Sigmoid colon (tissue), 6 donors: ENCODE measurements at regions not wholly inside any gene's neighbourhood (a gene's known extent, or its start where the extent isn't known, plus 50 kb on each side); places are given as distances from the start of the nearest gene placed in this dataset.

Source experiments
- DNase-seq: peaks from one replicate; pipeline ENCODE4 v3.0.0-alpha.2; 2019
- H3K27ac ChIP-seq, 4 donors: fragments of 200-600 bp; sonication (generic); one replicate each; pipeline ENCODE4 v1.5.1; 2016 to 2019; ENCODE audit warnings: mild to moderate bottlenecking in 1 of 4
- H3K27me3 ChIP-seq, 3 donors: fragments of 200-600 bp; sonication (generic); one replicate each; pipeline ENCODE4 v1.5.1; 2019; ENCODE audit warnings: mild to moderate bottlenecking in 1 of 3
- H3K36me3 ChIP-seq, 4 donors: fragments of 200-600 bp; sonication (generic); one replicate each; pipeline ENCODE4 v1.5.1; 2016 to 2019
- H3K4me1 ChIP-seq, 4 donors: fragments of 200-600 bp; sonication (generic); one replicate each; pipeline ENCODE4 v1.5.1; 2017 to 2019
- H3K4me3 ChIP-seq, 4 donors: fragments of 200-600 bp; sonication (generic); one replicate each; pipeline ENCODE4 v1.5.1; 2017 to 2019; ENCODE audit warnings: mild to moderate bottlenecking in 2 of 4, moderate library complexity in 1 of 4
- H3K9me3 ChIP-seq, 4 donors: fragments of 200-600 bp in 3 of 4; sonication (generic) in 3 of 4; one replicate each; pipeline versions ENCODE4 v1.5.1 to v1.6.1; 2013 to 2019
- CTCF ChIP-seq, 4 experiments: fragments of 450-650 bp in 3 of 4; fragments of 200-600 bp in 1 of 4; IDR thresholded peaks; one replicate each; pipeline ENCODE4 v1.5.1; 2016 to 2019; ENCODE audit warnings: antibody characterized with exemption in 4 of 4, mild to moderate bottlenecking in 3 of 4, moderate library complexity in 2 of 4
- EP300 ChIP-seq, 4 donors: sonication (generic); formaldehyde crosslinking; IDR thresholded peaks; one replicate each; pipeline ENCODE4 v1.6.1; 2017; ENCODE audit warnings: antibody characterized with exemption in 4 of 4
- POLR2A ChIP-seq, 2 donors: fragments of 450-650 bp; IDR thresholded peaks; one replicate each; pipeline ENCODE4 v1.6.1; 2016; ENCODE audit warnings: antibody characterized with exemption in 2 of 2, mild to moderate bottlenecking in 2 of 2, moderate library complexity in 2 of 2
- POLR2AphosphoS5 ChIP-seq, 4 donors: sonication (generic); formaldehyde crosslinking; IDR thresholded peaks; one replicate each; pipeline ENCODE4 v1.6.1; 2017; ENCODE audit warnings: antibody characterized with exemption in 4 of 4
- WGBS, 2 donors: extraction: QIAGEN DNeasy Blood & Tissue Kit; methylation state at CpG; one replicate each; pipeline ENCODE4 v1.1.7; 2013; 5-methylcytosine and 5-hydroxymethylcytosine counted together
- intact Hi-C: fragments of 100-400 bp; cut with DNase I; formaldehyde crosslinking; loops from one replicate; pipeline ENCODE4 v1.15.1; 2023
- donor health status: healthy with polysubstance abuse.
- donor health status: healthy.

GRCh38 chr16:79276501-79276900 is 324.0 kb downstream of the MAF start:
- DNase-seq, result no peak
- 94% methylated on average over 6 of the region's 6 CpGs for WGBS, 2 donors

GRCh38 chr16:79274264-79274663 is 326.3 kb downstream of the MAF start:
- no peak overlapping the region for H3K4me3 ChIP-seq
- H3K36me3 ChIP-seq, result no peaks in the 10 kb centered on the region
- WGBS, 2 donors, result 62 to 85% methylated on average over 4 of the region's 4 CpGs
- H3K27me3 ChIP-seq, result no peaks in the 10 kb centered on the region
- no peak for DNase-seq
- TF ChIP-seq EP300 (IDR thresholded peaks at IDR 0.05), result no peak
- TF ChIP-seq POLR2AphosphoS5 (IDR thresholded peaks at IDR 0.05), result no peak
- no peak for TF ChIP-seq CTCF (IDR thresholded peaks at IDR 0.05)
- TF ChIP-seq POLR2A (IDR thresholded peaks at IDR 0.05), result no peak
- intact Hi-C loops, result no loop called here
- no peaks in the 10 kb centered on the region for H3K4me1 ChIP-seq
- no peaks in the 10 kb centered on the region for H3K9me3 ChIP-seq
- no peak overlapping the region for H3K27ac ChIP-seq

More at GRCh38 chr16:79276501-79276900, 324.0 kb downstream of the MAF start:
- Histone ChIP-seq H3K4me3 (no peak overlapping the region), H3K36me3 (no peaks in the 10 kb centered on the region), H3K27me3 (peaks cover 0 to 3% (median 0%) of the 10 kb centered on the region in 3 donors), H3K27ac (no peak overlapping the region), H3K9me3 (no peaks in the 10 kb centered on the region), H3K4me1 (no peaks in the 10 kb centered on the region)
- intact Hi-C loops, result no loop called here
- no peak for TF ChIP-seq POLR2AphosphoS5 (IDR thresholded peaks at IDR 0.05)

- DNase-seq, result no peak
- Histone ChIP-seq H3K27ac (no peak overlapping the region), H3K4me3 (no peak overlapping the region), H3K36me3 (no peaks in the 10 kb centered on the region), H3K9me3 (no peaks in the 10 kb centered on the region), H3K27me3 (no peaks in the 10 kb centered on the region), H3K4me1 (no peaks in the 10 kb centered on the region)
- WGBS, 2 donors, result 69 to 89% methylated on average over 19 of the region's 19 CpGs
- intact Hi-C loops, result no loop called here
- no peak for TF ChIP-seq POLR2AphosphoS5 (IDR thresholded peaks at IDR 0.05)
- no peak for TF ChIP-seq POLR2A (IDR thresholded peaks at IDR 0.05)
- TF ChIP-seq CTCF (IDR thresholded peaks at IDR 0.05), result no peak
- no peak for TF ChIP-seq EP300 (IDR thresholded peaks at IDR 0.05)
These were observed 328.4 kb downstream of the MAF start for GRCh38 chr16:79272141-79272577.

- H3K27me3 ChIP-seq, result no peaks in the 10 kb centered on the region
- no peak overlapping the region for H3K27ac ChIP-seq
- intact Hi-C loops, result no loop called here
- no peaks in the 10 kb centered on the region for H3K4me1 ChIP-seq
- H3K9me3 ChIP-seq, result no peaks in the 10 kb centered on the region
- 0% methylated on average over 1 of the region's 1 CpG for WGBS, 2 donors
- TF ChIP-seq EP300 (IDR thresholded peaks at IDR 0.05), result no peak
- TF ChIP-seq CTCF (IDR thresholded peaks at IDR 0.05), result no peak
- TF ChIP-seq POLR2AphosphoS5 (IDR thresholded peaks at IDR 0.05), result no peak
- no peak for TF ChIP-seq POLR2A (IDR thresholded peaks at IDR 0.05)
- no peak overlapping the region for H3K4me3 ChIP-seq
- no peaks in the 10 kb centered on the region for H3K36me3 ChIP-seq
- no peak for DNase-seq
These were observed 329.0 kb downstream of the MAF start for GRCh38 chr16:79271583-79271982.

GRCh38 chr16:79270011-79270410 is 330.5 kb downstream of the MAF start:
- no peak for DNase-seq
- intact Hi-C loops, result no loop called here
- Histone ChIP-seq H3K9me3 (no peaks in the 10 kb centered on the region), H3K4me1 (no peaks in the 10 kb centered on the region), H3K27me3 (no peaks in the 10 kb centered on the region), H3K36me3 (no peaks in the 10 kb centered on the region), H3K27ac (no peak overlapping the region), H3K4me3 (no peak overlapping the region)
- WGBS, 2 donors, result 86 to 89% methylated on average over 2 of the region's 2 CpGs
- TF ChIP-seq CTCF (IDR thresholded peaks at IDR 0.05), result no peak
